HG03039 (cell line): ENCODE measurements at regions not wholly inside any gene's neighbourhood (a gene's known extent, or its start where the extent isn't known, plus 50 kb on each side); places are given as distances from the start of the nearest gene placed in this dataset.

Source experiments
- ATAC-seq: cut with Tn5 transposase; IDR thresholded peaks from one replicate; pipeline ENCODE4 v1.9.1; 2021; ENCODE audit warnings: mild to moderate bottlenecking, moderate library complexity; ENCODE audit not compliant: unreplicated experiment

DNA sequence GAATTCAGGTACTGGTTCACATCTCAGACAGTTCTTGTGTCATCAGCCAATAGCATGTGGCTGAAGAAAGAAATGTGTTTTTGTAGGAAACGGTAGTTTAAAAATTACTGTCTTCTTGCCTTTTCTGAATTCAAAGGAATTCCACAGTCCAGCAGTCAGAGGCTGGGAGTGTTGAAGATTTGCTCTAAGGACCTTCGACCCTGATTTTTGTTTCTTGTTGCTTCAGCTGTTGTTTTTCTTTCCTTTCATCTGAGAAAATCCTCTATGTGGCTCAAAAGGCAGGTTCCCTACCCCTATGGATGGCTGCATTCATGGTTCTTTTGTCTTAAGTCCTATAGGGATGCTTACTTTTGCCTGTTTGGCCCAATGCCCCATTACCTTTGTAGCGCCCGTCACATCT is 304.9 kb downstream of the TMEM167A start:
- no peak for ATAC-seq

DNA sequence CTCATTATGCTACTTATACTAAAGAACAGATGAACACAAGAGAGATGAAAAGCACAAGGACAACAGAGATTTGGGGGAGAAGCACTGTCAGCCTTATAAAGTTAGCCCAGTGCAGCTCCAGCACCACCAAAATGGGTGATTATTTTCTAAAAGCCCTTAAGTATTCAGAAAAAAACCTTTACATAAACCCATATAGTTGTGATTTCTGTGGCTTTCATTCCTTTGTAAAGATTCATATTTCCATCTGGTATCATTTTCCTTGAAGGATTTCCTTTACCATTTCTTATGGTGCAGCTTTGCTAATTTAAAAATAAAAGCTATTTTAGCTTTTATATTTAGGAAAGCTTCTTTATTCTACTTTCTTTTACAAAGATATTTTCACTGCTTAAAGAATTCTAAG is 311.0 kb downstream of the TMEM167A start:
- no peak for ATAC-seq

DNA sequence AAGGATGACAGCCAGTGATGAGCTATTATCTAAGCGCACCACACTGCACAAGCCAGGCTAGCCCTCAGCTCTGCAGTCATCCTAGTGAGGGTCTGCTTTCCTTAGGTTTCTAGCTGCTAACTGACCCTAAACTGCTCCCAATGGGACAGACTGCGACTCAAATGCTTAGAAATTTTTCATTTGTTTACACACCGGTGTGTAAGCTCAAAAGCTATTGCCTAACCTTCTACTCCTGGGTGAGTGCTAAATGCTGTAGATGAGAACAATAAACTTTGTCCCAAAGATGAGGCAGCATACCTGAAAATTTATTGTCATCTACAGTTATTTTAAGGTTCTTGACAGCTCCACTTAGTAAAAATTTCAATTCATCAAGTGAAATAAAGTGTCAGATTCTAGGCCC is 311.4 kb downstream of the TMEM167A start:
- no peak for ATAC-seq

DNA sequence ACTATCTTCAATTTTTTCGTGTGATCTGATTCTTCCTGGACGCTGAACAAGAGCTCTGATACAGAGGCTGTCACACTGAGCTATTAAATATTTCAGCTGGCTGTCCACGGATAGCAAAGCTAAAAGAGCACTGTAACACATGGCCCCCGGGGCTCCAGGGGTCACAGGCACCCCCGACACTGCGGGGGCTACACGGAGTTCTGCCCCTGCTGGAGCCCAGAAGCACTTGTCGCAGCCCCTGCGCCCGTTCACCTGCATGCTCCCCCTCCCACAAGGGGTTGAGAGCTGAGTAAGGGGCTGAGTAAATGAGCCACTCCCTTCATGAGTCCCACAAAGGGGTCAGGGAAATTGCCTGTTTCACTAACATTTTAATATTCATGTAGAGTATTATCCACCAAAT is 316.3 kb downstream of the TMEM167A start:
- ATAC-seq: no peak

DNA sequence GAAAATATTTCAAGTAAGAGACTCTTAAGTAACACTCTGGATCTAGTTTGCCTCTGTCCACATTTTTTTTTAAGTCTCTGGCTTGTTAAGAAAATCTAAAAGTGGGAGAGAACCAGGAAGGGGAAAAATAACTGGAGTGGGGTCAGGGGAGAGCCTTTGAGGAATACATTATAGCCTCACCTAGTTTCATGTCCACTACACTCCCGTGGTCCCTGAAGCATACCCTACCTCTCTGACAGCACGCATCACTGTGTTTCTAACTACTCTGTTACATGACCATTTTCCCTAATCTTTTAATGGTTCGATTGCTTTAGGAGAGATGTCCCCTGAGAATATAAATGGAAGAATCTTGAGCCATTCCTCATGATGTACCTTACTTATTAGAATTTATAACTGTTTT is 318.3 kb downstream of the TMEM167A start:
- no peak for ATAC-seq

DNA sequence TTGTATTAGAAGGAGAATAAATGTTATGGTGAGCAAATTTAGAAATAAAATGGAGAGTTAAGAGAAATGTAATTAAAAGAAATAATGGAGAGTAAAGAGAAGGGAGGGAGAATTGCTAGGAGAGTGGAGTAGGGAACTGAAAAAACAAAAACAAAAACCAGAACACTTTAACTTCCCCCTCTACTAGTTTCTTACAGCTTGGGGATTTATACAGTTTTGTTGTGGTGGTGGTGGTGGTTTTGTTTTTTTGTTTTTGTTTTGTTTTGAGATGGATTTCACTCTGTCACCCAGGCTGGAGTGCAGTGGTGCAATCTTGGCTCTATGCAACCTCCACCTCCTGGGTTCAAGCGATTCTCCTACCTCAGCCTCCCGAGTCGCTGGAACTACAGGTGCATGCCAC is 322.4 kb downstream of the TMEM167A start:
- peak; percentile 89 for ATAC-seq

DNA sequence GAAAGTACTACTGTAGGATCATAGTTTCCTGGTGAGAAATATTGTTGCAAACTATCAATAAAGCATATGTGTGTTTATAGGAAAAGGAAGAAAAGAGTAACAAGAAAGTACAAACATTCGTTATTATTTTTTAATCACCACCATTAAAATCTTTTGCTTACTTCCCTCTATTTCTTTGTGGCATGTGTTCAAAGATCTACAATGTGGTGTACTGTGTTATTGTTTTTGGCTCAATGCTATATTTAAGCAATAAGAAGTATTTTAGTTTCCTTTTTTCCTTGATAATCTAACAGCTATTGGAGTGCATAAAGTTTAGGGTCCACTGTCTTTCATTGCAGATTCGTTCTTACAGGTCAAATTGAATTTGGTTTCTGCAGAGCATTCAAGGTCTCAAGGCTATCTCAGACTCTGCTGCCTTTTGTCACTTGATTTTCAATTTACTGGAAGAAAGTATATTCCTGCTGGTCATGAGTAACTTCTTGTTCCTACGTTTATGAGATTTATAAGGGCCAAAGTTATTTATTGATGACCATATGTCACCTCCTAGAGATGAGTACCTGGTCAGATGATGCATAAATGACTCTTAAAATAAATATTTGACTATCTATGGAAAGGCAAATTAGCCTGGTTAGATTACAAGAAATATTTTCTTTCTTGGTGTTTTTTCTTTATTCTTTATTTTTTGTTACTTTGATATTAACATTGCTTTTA is 323.0 kb downstream of the TMEM167A start:
- no peak for ATAC-seq

DNA sequence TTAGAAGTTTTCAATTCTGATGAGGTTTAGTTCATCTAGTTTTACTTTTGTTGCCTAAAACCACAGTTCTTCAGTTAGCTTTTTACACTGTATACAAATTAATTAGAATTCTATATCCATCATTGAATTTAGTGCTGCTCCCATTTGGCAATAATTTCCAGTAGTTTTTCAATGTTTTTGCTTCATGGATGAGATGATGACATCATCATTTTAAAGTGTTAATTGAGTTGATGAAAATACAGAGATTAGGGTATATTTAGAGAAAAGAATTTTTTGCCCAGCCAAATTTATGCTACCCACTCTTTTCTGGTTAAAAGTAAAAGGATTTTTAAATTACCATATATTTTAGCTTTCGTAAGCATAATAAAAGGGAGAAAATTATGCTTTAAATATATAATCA is 323.8 kb downstream of the TMEM167A start:
- no peak for ATAC-seq

DNA sequence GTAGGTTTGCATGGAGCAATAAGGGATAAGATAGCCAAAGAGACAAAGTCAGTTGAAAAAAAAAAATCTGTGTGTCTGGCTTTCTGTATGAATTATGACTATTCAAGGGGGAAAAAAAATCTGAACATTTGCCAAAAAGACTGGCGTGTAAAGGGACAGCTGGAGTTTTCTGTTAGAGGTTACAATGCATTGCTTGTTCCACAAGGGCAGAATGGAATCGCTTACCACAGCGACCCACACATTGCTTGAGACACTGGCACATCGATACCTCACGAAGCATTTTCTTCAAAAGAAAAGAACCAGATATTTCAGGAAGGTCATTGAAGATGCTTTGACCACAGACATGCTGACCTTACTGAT is 327.8 kb downstream of the TMEM167A start:
- ATAC-seq: no peak

DNA sequence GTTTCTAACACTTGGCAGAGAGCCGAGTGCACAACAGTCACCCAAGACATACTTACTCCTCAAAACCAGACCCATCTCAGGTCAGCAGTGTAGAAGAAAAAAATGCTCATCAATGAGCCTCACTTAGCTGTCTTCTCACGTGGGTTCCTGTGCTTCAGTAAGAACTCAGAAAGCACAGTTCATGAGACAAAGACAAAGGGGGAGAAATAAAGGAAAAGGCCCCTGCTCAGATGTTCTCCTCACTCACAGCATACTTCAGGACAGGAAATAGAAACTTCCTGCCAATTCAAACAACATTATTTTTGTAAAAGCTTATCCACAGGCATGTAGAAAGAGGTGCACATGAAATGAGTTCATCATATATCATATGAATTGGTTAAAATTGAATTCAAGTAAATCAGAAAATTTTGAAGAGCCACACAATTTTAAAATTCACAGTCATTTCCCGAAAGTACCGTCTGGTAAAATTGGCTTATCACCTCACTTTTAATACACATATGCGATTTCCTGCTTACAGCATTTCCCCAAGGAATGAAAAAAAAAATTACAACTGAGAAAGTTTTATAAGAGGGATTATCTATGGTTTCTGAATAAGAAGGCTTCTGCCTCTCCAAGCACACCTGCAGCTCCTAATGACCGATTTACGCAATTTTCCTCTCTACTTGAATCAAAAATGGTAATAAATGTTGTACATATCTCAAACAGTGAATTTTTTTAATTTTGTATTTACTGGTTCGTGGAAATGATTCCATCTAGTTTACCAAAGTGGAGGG is 328.3 kb downstream of the TMEM167A start:
- ATAC-seq: no peak

DNA sequence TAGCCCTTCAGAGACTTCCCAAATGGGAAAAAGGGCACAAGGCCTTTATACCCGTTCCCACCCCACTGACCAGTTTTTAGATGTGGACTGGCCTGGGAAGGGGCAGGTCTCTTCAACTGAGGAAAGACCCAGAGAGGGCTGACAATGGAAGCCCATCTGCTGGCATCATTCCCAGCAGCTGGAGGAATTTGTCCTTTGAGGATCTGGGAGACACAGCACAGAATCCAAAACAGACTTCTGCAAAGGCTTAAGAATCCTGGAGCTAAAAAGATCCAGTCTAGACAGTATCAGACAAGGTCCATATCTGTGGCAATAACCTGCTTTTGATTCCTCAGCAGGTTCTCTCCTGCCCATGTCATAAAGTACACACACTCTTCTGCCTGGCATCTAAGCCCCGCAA is 329.2 kb downstream of the TMEM167A start:
- no peak for ATAC-seq

DNA sequence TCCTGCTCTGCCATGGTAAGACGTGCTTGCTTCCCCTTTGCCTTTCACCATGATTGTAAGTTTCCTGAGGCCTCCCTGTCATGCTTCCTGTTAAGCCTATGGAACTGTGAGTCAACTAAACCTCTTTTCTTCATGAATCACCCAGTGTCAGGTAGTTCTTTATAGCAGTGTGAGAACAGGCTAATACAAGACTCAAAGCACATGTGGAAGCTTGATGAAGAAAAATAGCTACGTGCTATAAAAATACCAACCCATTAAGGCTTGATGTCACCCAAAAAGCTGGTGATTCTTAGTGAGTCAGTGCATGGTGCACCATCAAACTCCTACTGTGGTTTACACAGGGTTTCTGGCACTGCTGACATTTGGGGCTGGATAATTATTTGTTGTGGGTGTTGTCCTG is 332.2 kb downstream of the TMEM167A start:
- no peak for ATAC-seq

DNA sequence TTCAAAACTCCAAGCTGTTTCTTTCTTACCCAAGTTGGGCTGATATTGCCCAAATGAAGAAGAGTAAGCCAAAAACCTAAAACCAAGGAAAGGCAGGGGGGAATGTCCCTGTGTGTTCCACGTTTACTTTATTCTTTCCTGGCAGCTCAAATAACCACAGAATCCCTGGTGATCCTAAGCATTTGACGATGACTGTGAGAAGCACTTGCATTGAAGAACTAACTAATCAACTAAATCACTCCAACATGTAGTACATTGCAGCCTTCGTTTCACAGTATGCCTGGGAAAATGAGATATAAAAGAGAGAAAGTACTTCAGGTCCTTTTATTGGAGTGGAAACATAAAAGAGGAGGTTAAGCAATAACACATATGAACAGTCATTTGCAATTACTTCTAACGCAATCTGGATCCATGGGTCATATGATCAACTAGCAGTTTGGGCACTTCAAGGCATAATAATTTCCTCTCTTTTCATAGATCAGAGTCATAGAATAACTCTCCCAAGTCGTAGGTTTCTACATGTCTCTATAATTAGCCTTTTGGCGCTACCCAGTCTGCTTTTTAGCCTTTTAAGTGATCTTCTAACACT is 338.4 kb downstream of the TMEM167A start:
- no peak for ATAC-seq

DNA sequence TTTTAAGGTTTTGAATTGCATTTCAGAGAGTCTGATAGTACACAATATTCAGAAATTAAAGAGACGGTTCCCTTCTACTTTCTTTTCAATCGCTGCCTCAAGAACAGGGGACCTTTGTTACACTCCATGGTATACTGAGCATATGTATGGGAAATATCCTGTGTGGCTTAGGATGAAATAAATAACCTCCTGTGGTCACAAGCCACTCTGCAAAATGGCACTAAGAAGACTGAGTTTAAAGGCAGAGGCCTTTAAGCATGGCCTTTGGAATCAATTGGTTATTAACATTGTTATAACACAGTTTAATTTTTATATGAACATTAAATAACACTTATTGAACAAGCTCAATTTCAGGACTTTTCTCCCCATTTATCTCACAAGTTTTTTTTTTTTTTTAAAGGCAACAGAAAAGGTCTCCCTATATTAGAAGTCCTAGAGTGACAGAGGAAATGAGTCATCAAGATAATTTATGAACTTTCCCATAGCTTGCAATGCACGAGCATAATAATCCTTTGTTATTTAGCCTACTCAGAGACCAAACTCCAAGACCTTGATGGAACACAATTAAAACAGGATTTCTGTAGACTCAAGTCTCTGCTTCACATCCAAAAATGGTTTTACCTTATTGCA is 341.9 kb downstream of the TMEM167A start:
- no peak for ATAC-seq

DNA sequence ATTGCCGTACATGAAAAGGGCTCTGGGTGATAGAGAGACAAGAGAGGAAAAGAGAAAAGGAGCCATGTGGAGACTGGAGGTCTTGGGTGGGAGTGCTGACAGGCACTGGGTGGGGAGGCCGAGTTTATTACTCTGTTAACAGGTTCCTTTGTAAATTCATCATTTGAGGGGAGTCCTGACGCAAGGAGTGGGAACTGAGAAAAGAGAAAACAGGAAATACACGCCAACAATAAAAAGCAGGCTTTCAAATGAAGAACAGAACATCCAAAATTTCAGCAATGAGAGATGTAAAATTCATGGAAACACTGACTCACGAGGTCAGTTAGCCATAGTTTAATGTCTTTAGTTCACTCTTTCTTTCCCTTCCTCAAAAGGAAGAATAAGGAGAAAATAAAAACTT is 342.8 kb downstream of the TMEM167A start:
- no peak for ATAC-seq

DNA sequence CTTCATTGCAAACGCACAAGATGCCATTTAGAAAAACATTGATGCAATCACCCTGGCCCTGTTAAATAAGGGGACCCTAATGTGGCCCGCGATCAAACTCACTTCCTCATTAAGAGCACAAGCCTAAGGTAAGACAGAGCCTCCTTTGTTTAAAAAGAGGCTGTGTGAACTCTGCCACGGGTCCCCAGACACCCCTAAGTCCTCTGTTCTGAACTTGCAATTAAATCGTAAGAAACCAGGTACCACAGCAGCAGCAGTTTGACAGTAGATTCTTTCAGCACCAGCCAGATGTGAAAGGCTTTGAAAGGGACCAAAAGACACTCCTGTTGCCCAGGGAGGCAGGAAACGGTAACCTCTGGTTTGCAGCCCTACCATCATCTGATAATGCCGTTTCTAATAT is 346.3 kb downstream of the TMEM167A start:
- ATAC-seq: no peak

DNA sequence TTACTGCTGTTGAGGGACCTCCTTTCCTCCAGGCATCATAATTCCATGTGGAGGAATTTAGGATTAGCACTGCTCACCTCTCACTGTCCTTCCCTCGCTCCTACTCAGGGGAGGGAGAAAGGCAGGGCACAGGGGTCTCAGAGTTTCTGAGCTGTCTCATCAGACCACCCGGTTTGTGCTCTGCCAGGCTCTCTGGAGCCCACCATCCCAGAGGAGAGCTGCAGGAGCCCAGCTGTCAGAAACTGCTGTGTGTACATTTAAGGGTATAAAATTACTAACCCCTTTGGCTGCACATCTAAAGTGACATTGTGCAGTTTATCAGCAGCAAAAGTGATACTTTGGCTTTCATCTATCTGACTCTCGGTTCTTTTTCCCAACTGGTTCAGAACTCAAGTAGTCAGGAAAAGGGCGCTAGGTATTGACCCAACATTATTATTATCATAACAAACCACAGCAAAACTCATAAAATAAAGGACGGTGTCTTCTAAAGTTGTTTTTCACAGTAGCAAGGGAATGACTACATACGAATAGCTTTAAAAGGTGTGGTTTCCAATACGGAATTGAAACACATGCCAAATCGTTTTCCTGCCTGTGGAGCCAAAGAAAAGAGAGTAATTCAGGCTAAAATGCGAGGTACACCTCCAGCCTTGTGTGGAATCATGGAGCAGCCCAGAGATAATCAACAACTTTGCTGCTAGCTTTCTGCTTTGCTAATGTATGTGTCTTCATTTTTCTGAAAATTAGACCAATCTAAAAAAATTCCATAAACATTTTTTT is 348.1 kb downstream of the TMEM167A start:
- ATAC-seq: no peak

DNA sequence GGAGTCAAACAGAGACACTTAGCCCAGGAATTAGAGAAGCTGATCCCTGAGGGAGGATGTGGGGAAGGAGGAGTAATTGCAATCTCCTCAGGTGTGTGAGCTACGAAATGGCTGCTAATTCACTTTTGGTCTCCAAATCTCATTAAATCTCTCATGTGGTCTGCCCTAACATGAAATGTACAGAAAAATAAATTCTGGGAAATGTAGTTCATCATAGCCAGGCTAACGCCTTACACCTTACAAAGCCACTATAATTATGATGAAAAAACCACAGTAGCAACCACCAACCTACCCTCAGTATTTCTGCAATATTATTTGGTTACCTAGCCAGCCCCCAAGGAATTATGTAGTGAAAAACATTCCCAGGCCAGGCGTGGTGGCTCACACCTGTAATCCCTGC is 354.0 kb downstream of the TMEM167A start:
- no peak for ATAC-seq

DNA sequence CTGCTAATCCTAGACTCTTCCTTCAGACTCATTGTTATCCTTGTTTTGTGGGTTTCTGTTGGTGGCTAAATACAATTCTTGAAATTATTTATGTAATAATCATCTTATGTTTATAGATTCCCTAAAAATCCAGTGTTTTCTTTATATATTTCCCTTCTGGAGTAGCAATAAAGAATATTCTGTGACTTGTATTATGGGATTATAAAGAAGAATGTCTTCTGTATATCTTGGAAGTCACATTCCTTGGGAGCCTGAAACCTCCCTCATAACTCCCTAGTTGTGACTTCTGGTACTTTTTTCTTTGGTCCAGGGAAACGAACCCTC is 356.1 kb downstream of the TMEM167A start:
- no peak for ATAC-seq

DNA sequence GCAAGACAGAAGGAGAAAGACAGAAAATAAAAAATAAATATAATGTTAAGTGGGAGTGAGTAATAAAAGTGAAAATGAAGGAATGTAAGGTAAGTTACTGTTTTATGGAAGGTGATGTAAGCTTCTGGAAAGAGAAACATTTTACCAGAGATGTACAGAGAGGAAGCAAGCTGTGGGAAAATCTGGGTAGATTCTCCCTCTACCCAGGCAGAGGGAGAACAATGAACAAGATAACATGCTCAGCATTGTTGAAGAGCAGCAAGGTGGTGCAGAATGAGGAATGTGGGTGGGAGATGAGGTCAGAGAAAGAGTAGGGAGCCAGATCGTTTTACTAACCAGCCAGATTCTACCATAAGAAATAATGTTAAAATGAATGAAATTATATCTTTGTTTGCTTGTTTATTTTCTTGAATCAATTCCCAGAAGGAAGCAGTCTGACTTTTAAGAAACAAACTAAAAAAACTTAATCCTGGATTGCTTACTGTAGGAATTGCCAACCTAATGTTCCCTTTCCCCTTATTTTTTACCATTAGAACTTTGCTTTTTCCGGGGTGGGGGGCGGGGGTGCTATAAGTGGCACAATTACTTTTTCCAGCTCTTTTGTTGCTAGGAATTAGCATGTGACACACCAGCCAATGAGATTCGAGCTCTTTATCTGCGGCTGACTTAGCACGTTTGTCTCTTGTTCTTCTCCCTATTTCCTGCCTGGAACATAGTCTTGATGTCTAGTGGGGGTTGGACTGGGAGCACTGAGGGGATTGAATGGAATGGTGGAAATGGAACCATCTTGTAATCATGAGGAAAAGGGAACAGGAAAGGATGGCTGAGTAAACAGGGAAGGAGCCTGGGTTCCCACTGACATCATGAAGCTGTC is 356.7 kb downstream of the TMEM167A start:
- ATAC-seq: no peak
